Neural cell (in vitro differentiated cells): ENCODE measurements at regions not wholly inside any gene's neighbourhood (a gene's known extent, or its start where the extent isn't known, plus 50 kb on each side); places are given as distances from the start of the nearest gene placed in this dataset.

Experiments used
- CTCF ChIP-seq: fragments of 450-650 bp; IDR thresholded peaks from 2 replicates; pipeline ENCODE4 v1.5.1; 2014; ENCODE audit warnings: antibody characterized with exemption, mild to moderate bottlenecking, moderate library complexity; ENCODE audit not compliant: poor library complexity, severe bottlenecking
- EZH2 ChIP-seq: fragments of 200-600, 300-800 bp; shearing (Covaris generic), sonication (generic); IDR thresholded peaks from 2 replicates; pipeline ENCODE4 v1.6.1; 2014; ENCODE audit warnings: antibody characterized with exemption, low read length, borderline replicate concordance, mild to moderate bottlenecking; ENCODE audit not compliant: insufficient read depth, poor library complexity, severe bottlenecking
- MXI1 ChIP-seq: fragments of 450-650 bp; conservative IDR thresholded peaks from 2 replicates; pipeline ENCODE4 v1.6.1; 2014; ENCODE audit warnings: antibody characterized with exemption, mild to moderate bottlenecking; ENCODE audit not compliant: poor library complexity, severe bottlenecking
- REST ChIP-seq: IDR thresholded peaks from 2 replicates; pipeline ENCODE4 v1.6.1; 2012; ENCODE audit warnings: borderline replicate concordance

GRCh38 chrX:8273451-8273895 is 102.4 kb upstream of the VCX2 start:
- no peak for TF ChIP-seq MXI1
- TF ChIP-seq REST, result no peak
- no peak for TF ChIP-seq EZH2
- TF ChIP-seq CTCF, result no peak
